Glomerular visceral epithelial cell (primary cell): ENCODE measurements at regions not wholly inside any gene's neighbourhood (a gene's known extent, or its start where the extent isn't known, plus 50 kb on each side); places are given as distances from the start of the nearest gene placed in this dataset.

Experiments used
- DNase-seq: peaks from one replicate; pipeline ENCODE4 v3.0.0-alpha.2; 2016; ENCODE audit errors: extremely low spot score

DNA sequence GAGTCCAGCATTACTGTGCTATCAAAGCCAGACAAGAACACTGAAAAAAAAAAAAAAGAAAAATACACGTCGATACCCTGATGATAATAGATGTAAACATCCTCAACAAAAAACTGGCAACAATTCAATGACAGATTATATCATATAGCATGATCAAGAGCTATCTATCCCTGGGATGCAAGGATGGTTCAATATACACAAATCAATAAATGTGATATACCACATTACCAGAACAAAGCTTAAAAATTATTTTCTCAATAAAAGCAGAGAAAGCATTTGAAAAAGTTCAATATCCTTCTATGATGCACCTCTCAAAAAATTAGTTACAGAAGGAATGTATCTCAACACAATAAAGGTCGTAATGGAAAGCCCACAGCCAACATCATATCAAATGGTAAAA lies 332.8 kb upstream of the MMADHC start:
- DNase-seq, result no peak

DNA sequence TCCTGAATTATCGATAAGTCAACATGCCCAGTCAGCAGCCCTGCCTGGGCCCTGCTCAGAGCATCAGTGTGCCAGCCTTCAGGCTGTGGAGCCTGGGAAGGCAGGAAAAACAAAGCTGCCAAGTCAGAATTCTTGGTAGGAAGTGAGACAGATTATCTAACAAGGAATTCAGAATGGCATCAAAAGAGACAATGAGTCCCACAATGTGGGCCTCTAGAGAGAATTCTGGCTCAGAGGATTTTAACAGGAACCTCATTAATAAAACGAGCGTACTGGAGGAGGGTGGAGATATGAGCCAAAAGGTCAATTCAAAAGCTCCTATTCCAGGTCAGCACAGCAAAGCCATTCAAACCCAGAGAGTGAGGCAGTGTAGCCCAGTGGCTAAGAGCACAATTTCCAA lies 327.6 kb upstream of the MMADHC start:
- no peak for DNase-seq

DNA sequence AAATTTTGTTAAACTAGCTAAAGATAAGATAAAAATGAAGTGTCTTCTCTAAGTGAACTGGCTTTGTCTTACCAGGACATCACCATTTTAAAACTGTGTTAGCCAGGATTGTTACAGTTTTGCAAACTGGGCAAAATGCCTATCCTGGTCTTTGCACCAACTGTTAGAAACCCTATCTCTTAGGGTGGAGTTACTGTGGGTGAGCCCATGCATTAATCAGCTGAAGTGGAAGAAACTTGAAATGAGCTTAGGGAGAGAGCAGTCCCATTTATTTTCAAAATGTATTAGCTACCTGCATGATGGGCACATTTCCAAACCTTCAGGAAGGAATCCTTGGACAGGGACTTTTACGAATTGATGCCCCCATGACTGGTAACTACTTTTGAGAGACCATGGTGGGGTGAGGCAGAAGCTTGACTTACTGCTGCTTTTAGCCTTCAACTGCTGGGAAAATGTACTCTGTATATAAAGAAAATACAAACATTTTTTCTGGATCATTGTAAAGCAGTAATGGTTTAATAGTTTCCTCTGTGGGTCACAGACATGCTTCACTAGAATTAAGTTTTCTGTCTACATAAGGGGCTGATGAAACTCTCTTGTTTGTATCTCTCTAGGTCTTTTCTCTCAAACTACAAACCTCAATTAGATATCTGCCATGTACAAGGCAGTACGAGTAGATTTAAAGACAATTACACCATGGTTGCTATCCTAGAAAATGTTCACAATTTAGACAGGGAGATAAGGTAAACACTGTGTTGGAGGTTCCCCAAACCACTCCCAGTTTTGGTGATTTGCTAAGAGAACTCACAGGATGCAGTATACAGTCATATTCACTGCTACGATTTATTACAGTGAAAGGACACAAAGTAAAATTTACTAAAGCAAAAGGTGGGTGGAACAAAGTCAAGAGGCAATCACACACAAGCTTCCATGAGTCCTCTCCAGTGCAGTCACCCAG lies 321.4 kb upstream of the MMADHC start:
- DNase-seq, result no peak

DNA sequence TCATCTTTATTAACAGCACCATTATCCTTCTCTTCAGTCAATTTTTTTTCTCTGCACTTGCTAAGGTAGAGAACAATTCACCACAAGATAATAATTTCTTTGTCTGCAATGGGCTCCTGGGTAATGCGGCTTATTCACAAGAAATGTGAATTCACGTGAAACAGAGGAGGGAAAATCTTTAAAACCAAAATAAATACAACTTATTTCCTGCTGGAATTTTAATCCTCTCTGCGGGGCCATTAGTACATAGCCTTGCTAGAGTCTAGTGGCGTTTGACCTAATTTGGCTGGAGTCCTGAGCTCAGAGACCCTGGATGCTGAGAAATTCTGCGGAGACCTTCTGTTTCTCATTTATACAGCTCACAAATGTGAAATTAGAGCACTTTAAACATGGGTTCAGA lies 319.3 kb upstream of the MMADHC start:
- DNase-seq, result no peak

DNA sequence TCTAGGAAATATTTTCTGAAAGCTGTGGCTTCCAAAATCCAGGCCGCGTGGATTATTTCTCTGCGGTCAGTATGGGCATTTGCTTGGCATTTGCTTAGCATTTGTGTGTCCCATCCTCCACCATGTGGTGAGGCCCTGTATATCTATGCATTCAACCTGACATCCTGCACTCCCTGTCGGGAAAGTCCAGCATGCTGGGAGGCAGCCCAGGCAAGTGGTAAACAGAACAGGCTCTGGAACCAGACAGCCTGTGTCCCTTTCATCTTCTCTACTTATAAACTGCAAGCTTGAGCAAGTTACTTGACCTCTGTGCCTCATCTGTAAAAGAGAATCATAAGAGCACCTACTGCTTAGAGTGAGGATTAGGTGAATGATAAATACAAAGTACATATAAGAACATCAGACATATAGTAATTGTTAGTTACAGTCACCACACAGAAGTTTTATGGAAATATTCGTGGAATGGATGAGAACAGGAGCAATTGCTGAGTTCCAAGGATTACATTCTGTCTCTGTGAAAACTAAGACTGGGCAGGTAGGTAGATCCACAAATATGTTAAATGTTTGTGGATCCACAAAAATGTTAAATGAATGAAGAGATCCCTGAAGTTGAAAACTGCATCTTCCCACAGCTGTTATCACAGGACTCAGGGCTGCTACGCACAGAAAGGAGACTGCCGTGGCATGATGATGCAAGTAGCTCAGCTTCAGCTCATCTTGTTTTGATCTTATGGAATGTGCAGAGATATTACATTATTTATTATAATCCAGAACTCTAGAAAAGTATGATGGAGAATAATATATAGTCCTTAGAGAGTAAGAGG lies 317.0 kb upstream of the MMADHC start:
- peak; percentile 22 for DNase-seq

DNA sequence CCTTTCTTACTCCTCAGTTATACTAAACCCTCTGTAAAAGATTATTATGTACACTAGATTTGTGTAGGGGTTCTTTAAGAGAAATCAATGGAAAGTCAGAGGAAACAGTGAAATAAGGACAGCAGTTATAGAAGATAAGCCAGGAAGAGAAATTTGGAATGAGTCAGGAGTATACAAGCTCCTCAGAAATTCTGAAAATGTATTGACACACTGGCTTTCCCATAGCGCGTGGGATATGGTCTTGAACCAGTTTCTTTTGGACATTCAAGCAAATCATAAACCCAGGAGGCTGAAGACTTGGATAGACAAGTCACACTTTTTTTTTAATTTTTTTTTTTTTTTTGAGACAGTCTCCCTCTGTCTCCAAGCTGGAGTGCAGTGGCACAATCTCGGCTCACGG lies 316.1 kb upstream of the MMADHC start:
- DNase-seq, result no peak

DNA sequence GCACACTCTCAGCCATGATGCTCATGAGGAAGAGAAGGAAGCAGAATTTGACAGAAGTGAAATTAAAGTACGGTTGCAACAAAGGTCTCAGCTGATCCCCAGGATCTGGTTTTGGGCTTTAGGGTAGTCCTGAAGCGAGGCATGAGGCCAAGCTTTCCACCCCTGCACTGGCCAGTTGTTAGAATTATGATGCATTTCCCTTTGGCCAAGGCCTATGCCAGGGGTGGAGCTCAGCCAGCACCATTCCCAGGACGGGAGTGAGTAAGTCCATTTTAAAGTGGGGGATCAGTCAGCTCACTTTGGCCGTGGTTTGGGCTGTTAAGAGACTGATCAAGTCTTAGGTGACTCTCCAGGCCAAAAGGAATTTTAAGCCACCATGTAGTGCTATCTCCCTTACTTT lies 314.5 kb upstream of the MMADHC start:
- no peak for DNase-seq

DNA sequence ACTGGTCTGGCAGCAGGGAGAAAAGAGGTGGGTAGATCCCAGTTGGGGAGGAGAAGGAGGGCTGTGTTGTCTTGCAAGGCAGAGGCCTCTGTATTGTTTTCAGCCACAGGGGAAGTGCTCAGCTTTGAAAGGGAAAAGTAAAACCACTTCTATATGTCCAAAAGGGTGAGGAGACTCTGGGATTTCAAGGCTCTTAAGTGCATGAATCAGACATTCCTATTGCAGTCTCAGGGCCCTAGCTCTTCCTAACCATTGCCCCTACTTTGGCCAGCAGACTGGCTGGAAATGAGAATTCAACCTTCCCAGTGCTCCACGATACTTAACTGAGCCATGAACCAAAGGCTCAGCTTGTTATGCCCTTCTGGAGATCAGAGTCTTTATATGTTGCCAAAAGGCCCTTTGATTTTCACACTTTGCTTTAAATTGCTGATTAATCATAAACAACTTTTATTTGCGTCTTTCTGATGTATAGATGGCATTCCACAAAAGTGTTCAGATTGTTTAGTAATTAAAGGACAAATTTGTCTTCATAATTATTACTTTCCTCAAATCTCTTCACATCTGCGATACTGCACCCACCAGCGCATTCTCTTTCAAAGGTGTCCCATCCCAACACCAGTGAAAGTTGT lies 313.8 kb upstream of the MMADHC start:
- no peak for DNase-seq

DNA sequence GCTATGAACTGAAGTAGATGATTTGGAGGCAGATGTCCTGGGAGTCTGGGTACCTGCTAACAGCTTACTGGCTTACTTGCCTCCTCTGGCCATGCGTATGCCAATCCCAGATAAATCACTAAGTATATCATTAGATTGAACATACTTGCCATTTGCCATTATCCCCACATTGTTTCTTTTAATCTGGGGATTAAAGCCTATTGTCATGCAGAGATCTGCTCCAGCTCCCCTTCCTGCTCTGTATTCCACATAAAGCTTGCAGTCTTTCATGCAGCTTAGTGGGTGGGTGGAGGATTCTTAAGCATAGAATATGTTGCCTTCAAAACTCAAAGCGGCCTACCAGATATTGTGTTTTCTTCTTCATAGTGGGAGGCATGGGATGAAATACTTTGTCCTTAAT lies 311.8 kb upstream of the MMADHC start:
- no peak for DNase-seq

DNA sequence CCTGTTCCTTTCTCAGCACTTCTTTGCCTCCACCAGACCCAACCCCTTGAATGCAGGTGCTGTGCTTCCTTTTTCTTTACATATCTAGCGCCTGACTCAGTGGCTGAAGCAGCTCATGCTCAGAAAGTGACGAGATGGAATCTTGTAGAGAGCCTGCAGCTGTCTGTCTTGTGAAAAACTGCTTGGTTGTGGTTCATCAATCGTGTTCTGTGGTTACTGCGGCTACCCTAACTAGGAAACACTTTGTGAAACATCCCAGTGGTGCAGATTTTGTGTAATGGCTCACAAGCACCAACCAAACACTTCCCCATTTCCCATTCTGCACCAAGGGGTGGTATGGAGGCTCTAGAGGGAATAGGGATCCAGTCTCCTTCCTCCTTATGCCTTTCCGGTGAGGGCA lies 307.2 kb upstream of the MMADHC start:
- DNase-seq, result peak; percentile 28

DNA sequence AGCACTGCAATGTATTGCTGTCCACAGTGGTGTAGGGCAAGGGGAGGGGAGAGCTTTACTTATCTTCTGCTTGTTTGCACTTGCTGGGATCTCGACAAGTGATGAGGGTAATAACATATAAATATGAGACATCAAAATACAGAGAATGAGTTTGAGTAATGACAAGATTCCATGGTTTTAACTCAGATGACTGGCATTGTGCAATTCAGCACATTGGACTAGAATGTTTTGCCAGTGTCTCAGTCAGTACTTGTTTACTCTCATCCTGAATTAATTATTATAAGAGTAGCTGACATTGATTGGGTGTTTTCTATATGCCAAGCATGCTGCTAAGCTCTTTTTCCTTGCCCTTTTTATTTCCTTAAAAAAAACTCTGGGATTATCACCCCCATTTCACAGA lies 306.7 kb upstream of the MMADHC start:
- DNase-seq, result no peak

DNA sequence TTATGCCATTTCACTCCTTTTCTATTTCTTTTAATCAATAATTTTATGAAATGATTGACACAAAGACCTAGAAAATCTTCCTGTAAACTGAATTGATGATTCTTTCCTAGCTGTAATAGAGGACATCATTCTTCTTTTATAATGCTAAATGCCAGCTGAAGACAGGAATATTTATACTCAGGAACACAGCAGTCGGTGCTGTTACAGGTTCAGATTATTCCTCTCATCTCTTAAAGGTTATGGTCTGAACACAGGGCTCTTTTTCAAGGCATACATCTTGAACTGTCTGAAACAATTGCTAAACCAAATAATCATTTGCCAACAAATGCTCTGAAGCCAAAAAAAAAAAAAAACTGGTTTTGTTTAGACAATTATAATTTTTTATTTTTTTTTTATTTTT lies 305.0 kb upstream of the MMADHC start:
- no peak for DNase-seq

DNA sequence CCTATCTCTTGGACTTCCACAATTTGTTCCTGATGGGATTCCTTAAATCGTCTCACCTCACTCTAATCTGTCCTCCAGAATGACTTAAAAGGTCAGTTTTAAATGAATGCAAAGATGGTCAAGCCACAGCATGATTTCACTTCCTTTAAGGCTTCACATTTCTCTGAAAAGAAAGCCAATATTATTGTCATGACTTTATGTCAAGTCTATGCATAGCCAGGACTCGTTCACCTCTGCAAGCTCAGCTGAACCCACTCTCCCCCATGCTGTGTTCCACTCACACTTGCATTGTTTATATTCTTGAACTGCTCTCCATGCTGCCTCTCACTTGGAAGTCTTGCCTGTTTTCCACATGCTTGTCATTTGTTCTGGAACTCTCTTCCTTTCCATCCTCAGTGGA lies 298.4 kb upstream of the MMADHC start:
- DNase-seq, result no peak

DNA sequence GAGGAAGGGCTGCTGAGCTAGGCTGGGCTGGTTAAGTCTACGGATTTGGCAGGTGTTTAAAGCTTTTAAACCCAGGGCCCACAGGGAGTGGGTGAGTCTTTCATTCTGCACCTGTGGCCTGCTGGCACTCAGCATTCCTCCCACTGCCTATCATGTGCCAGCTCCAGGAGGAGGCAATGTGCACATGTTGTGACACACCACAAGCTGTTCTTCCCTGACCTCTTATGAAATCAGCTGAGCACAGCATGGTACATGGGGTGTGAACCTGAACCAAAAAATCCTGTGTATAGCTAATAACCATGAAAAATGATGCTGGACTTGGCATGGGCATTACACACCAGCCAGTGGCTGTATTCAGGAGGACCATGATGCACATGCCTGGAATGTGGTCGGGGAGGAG lies 297.9 kb upstream of the MMADHC start:
- DNase-seq, result no peak

DNA sequence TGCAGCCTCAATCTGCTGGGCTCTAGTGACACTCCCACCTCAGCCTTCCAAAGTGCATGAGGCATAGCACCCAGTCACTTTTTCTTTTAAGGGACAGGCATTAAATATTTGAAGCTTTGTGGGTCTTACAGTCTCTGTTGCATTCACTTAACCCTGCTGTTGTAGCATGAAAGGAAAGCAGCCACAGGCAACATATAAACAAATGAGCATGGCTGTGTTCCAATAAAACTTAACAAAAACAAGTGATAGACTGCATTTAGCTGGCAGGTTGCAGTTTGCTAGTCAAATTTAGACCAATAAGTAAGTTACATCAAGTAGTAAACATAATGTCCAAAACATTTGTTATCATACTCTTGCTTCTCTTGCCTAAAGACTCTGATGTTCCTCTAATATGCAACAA lies 297.3 kb upstream of the MMADHC start:
- DNase-seq, result no peak

DNA sequence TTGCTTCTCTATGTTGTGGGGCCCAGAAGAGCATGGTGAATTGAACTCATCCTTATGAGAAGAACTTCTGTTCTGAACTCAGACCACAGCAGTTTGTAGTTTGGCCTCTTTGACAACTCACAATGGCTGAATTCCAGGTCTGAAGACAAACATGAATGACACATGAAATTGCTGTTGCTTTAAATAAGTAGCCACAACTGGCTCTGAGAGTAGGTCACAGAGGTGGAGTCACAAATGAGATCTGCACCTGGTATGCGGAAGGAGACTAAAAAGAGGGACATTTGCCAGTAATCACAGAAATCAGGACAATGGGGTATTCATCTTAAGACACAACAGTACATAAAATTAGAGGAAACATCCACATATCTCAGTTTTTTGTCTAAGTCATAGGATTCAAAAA lies 290.3 kb upstream of the MMADHC start:
- peak; percentile 58 for DNase-seq

DNA sequence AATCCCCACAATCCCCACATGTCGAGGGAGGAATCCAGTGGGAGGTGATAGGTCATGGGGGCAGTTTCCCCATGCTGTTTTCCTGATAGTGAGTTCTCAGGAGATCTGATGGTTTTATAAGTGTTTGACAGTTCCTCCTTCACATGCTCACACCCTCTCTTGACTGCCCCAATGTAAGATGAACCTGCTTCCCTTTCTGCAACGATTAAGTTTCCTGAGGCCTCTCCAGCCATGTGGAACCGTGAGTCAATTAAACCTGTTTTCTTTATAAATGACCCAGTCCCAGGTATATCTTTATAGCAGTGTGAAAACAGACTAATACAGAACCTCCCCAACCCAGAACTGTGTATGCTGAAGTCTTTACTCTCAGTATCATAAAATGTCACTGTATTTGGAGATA lies 289.5 kb upstream of the MMADHC start:
- peak; percentile 33 for DNase-seq

DNA sequence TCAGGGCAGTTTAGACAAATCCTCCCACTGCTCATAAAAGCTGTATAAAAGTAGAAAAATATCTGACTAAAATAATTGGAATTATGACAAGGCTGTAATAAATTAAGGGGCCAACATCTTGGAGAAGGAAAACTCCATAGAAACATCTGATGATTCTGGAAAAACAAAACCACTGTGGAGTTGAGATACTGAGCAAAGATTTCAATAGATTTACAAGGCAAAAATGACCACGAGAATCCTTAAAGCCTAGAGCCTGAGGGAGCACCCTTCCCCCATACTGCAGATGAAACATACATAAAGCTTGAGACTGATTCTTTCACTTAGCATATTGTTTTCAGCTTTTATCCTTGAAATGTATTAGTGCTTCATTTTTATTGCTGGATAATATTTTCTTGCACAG lies 286.4 kb upstream of the MMADHC start:
- no peak for DNase-seq

DNA sequence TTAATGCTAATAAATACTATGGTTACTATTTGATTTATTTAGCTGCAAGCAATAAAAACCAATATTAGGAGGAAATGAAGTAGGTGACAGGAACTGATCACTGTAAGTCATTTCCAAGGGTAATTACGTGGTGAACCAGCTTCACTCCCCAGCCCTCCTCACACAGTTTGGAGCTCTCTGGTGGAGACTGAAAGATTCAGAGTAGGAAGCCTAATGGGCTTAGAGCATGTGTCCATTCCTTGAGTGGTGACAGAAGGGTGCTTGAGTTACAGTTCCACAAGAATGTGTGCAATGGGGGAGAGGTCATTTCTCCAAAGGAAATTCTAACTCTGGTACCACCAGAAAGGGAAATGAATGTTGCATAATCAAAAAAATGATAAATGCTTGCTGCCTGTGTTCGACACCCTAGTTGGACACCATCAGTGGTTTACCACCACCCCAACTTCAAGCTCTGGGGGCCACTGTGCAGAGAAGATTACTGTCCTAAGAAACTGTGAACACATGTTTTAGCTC lies 285.1 kb upstream of the MMADHC start:
- DNase-seq, result no peak

DNA sequence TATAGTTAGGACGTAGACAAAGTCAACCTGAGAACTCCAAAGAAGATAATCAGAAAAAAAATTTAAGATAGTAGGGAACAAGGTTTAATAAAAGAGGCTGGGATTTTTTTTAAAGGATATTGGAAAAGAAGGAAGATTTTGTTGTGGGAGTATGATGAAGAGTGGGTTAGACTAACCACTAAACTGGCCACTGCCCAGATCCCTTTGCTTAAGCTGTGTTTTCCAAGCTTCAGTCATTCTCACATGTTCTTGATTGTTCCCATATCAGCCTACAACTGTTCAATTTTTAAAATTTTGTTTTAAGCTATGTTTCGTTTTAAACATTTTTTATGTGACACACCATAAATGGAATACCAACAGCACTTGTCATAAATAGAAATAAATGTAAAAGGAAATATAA lies 284.5 kb upstream of the MMADHC start:
- DNase-seq, result no peak

DNA sequence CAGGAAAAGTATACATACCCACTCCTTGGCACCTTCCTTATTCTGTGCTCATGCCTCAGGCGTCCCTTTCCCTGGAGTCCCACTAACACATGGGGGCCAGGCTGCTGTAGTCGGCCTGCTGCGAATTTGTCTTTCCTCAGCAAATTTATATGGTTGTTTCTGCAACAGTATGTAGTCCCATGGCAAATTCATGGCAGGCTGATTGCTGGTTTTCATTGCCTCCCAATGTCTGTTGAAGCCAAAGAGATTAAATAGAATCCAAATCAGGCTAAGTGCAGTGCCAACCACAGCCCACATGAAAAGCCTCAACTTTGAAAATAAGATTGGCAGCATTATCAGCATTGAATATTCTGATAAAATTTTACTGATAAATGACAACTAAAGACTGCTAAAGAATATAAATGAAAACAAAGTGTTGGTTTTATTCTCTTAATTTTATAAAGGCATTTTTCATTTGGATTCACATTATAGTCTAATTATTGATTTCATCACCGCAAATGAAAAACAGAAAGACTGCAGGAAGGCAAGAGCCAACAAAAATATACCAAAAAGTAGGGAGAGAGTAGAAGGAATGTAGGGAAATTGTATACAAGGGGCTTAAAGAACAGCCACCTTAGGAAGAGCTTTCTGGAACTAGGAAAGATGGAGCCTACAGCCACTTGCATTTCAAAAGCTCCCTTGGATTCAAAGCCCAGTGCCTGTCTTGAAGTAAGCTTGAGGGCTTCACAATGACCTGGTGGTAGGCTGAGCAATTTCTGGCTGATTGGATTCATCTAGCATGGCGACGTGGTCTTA lies 283.7 kb upstream of the MMADHC start:
- no peak for DNase-seq

DNA sequence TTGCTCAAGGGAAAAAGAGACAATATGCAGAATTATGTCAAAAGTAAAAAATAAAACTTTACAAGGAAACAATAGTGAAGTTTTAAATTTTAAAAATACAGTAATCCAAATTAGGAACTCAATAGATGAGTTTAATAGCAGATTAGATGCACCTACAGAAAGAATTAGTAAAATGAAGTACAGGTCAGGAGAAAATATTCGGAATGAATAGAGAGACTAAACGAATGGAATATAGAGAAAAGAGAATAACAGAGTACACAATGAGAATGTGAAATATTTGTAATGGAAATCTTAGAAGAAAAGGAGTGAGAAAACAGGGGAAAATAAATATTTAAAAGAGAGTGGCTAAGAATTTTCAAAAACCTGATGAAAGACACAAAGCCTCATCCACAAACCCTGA lies 275.7 kb upstream of the MMADHC start:
- DNase-seq, result no peak
